GM23248 (cell line): ENCODE measurements at regions not wholly inside any gene's neighbourhood (a gene's known extent, or its start where the extent isn't known, plus 50 kb on each side); places are given as distances from the start of the nearest gene placed in this dataset.

Source experiments
- EZH2 ChIP-seq: fragments of 200-600 bp; sonication (generic); IDR thresholded peaks from 2 replicates; pipeline ENCODE4 v1.6.1; 2018; ENCODE audit warnings: antibody characterized with exemption, mild to moderate bottlenecking; ENCODE audit not compliant: insufficient read depth, poor library complexity, severe bottlenecking
- EZH2phosphoT487 ChIP-seq: fragments of 200-600 bp; sonication (generic); IDR thresholded peaks from 2 replicates; pipeline ENCODE4 v1.6.1; 2018; ENCODE audit warnings: antibody characterized with exemption, moderate library complexity, mild to moderate bottlenecking, low read depth; ENCODE audit not compliant: insufficient read depth

DNA sequence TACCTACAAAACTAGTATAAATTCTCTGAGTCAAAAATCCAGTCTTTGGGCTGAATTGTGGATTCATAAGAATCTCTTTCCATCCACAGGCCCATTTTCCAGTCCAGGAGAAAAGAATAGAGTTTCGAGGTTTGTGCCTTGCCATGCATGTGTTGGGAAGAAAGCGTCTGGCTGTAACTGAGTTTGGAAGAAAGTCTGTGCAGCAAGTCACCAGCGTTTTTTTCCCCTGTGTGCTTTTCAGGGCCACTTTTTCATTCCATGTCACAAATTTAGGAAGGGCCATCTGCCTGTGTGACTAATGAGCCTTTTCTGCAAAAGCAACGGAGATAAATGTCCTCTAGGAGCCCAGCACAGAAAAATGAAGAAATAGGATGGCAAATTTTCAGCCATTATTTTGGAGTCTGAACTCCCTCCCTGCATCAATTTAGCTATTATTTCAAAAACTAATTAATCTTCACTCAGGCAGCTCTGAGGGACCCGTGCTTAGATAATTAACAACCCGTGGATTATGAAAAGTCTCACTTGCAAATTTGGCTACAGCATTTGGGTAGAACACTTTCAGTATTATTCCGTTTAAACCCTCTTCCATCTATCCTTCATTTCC is 261.5 kb downstream of the SUDS3 start:
- no peak for TF ChIP-seq EZH2phosphoT487
- TF ChIP-seq EZH2 = no peak
